H1 (cell line): ENCODE measurements at regions not wholly inside any gene's neighbourhood (a gene's known extent, or its start where the extent isn't known, plus 50 kb on each side); places are given as distances from the start of the nearest gene placed in this dataset.

ENCODE experiments used
- NRF1 ChIP-seq: IDR thresholded peaks from 2 replicates; pipeline ENCODE4 v1.6.1; 2011; ENCODE audit warnings: mild to moderate bottlenecking, low read depth, low read length, improper control_type of control experiment
- POU5F1 ChIP-seq: IDR thresholded peaks from 2 replicates; pipeline ENCODE4 v1.6.1; 2011; ENCODE audit warnings: low read depth, mild to moderate bottlenecking, low read length, moderate library complexity
- RFX5 ChIP-seq: IDR thresholded peaks from 2 replicates; pipeline ENCODE4 v1.6.1; 2011; ENCODE audit warnings: low read depth, low read length, improper control_type of control experiment, borderline replicate concordance
- TF ChIP-seq, protein P1 (sequence below), 3 experiments: IDR thresholded peaks; 1 replicate in 2 of 3; 2 replicates in 1 of 3; pipeline versions ENCODE4 v1.5.1 to v1.6.1; 2011; ENCODE audit warnings: low read length in 3 of 3, mild to moderate bottlenecking in 3 of 3, inconsistent platforms in 2 of 3, low read depth in 1 of 3, moderate library complexity in 1 of 3; ENCODE audit not compliant: insufficient read depth in 1 of 3; ENCODE audit errors: control extremely low read depth in 1 of 3

DNA sequence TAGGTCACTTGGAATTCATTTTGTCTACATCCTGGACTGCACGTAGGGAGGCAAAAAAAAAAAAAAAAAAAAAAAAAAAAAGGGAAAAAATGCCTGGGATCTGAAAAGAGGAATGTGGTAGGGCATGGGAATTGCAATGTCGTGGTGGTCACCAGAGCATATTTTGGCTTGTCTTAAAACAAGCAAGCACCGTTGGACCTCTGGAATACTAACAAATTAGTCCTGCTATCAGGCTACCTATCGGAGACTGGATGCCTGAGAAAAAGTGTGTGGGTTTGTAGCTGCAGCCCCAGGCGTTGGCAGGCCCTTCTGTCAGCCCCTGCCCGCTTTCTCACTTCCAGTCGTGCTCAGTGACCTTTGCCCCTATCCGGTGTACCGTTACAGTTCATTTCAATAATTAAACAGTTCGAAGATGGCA lies 588.5 kb upstream of the ZEB2 start (continued):
- TF ChIP-seq, protein P1, sequence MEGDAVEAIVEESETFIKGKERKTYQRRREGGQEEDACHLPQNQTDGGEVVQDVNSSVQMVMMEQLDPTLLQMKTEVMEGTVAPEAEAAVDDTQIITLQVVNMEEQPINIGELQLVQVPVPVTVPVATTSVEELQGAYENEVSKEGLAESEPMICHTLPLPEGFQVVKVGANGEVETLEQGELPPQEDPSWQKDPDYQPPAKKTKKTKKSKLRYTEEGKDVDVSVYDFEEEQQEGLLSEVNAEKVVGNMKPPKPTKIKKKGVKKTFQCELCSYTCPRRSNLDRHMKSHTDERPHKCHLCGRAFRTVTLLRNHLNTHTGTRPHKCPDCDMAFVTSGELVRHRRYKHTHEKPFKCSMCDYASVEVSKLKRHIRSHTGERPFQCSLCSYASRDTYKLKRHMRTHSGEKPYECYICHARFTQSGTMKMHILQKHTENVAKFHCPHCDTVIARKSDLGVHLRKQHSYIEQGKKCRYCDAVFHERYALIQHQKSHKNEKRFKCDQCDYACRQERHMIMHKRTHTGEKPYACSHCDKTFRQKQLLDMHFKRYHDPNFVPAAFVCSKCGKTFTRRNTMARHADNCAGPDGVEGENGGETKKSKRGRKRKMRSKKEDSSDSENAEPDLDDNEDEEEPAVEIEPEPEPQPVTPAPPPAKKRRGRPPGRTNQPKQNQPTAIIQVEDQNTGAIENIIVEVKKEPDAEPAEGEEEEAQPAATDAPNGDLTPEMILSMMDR (IDR thresholded peaks at IDR 0.05; ENCODE audit: control extremely low read depth in 1 of 3, insufficient read depth in 1 of 3, low read depth in 1 of 3, low read length in 3 of 3), result no peak
- TF ChIP-seq RFX5 (no peak), POU5F1 (no peak), NRF1 (no peak)
